ENCODE measurements at regions not wholly inside any gene's neighbourhood (a gene's known extent, or its start where the extent isn't known, plus 50 kb on each side); places are given as distances from the start of the nearest gene placed in this dataset.

- no peak overlapping the region for H3K9ac ChIP-seq
- H3K36me3 ChIP-seq (ENCODE audit: low read depth): no peaks in the 10 kb centered on the region
- H3K4me2 ChIP-seq (ENCODE audit: unreplicated experiment): no peak overlapping the region
- in situ Hi-C loops (cut with MboI): no loop called here
- no peak for TF ChIP-seq EZH2phosphoT487 (IDR thresholded peaks at IDR 0.05; ENCODE audit: insufficient read depth, low read depth)
- TF ChIP-seq EZH2 (IDR thresholded peaks at IDR 0.05; ENCODE audit: insufficient read depth, poor library complexity, severe bottlenecking): no peak
- H3K9me2 ChIP-seq (ENCODE audit: insufficient read depth): no peaks in the 10 kb centered on the region
- H2AFZ ChIP-seq: no peak overlapping the region
- no peaks in the 10 kb centered on the region for H4K20me1 ChIP-seq (ENCODE audit: insufficient read depth)
- no peaks in the 10 kb centered on the region for H3K79me2 ChIP-seq (ENCODE audit: insufficient read depth)
- no peak overlapping the region for H3K4me3 ChIP-seq
- no peak for DNase-seq
- H3K4me1 ChIP-seq (ENCODE audit: insufficient read depth): no peaks in the 10 kb centered on the region
- 15 to 18% methylated on average over 2 of the region's 2 CpGs for WGBS, 2 experiments (ENCODE audit: low coverage in 1 of 2, low lambda C conversion rate in 2 of 2, missing lambda C conversion rate in 2 of 2)
- H3K27ac ChIP-seq: no peak overlapping the region
- no peaks in the 10 kb centered on the region for H3K9me3 ChIP-seq (ENCODE audit: low read depth)
- no peaks in the 10 kb centered on the region for H3F3A ChIP-seq (ENCODE audit: insufficient read depth)
- no peaks in the 10 kb centered on the region for H3K27me3 ChIP-seq (replicated peaks; ENCODE audit: insufficient read depth)
Measured at GRCh38 chr3:65234499-65234898, 546.7 kb upstream of the ADAMTS9 start.

- no peaks in the 10 kb centered on the region for H3K9me2 ChIP-seq (ENCODE audit: insufficient read depth)
- no peaks in the 10 kb centered on the region for H3K36me3 ChIP-seq (ENCODE audit: low read depth)
- no peak for DNase-seq
- TF ChIP-seq EZH2 (IDR thresholded peaks at IDR 0.05; ENCODE audit: insufficient read depth, poor library complexity, severe bottlenecking) (no peak), EZH2phosphoT487 (IDR thresholded peaks at IDR 0.05; ENCODE audit: insufficient read depth, low read depth) (no peak)
- 53 to 63% methylated on average over 5 of the region's 5 CpGs for WGBS, 2 experiments (ENCODE audit: low coverage in 1 of 2, low lambda C conversion rate in 2 of 2, missing lambda C conversion rate in 2 of 2)
- H3K4me1 ChIP-seq (ENCODE audit: insufficient read depth): no peaks in the 10 kb centered on the region
- no peak overlapping the region for H3K4me3 ChIP-seq
- no peak overlapping the region for H3K27ac ChIP-seq
- no peaks in the 10 kb centered on the region for H3K79me2 ChIP-seq (ENCODE audit: insufficient read depth)
- no peaks in the 10 kb centered on the region for H3K9me3 ChIP-seq (ENCODE audit: low read depth)
- H2AFZ ChIP-seq: no peak overlapping the region
- no peaks in the 10 kb centered on the region for H3K27me3 ChIP-seq (replicated peaks; ENCODE audit: insufficient read depth)
- in situ Hi-C loops (cut with MboI): no loop called here
- H3K9ac ChIP-seq: no peak overlapping the region
- H4K20me1 ChIP-seq (ENCODE audit: insufficient read depth): no peaks in the 10 kb centered on the region
- no peaks in the 10 kb centered on the region for H3F3A ChIP-seq (ENCODE audit: insufficient read depth)
- no peak overlapping the region for H3K4me2 ChIP-seq (ENCODE audit: unreplicated experiment)
Measured at GRCh38 chr3:65233561-65233960, 545.8 kb upstream of the ADAMTS9 start.

GRCh38 chr3:65231544-65231943 lies 543.7 kb upstream of the ADAMTS9 start:
- Histone ChIP-seq H3K4me2 (ENCODE audit: unreplicated experiment) (no peak overlapping the region), H3F3A (ENCODE audit: insufficient read depth) (no peaks in the 10 kb centered on the region), H3K27ac (no peak overlapping the region), H3K9me2 (ENCODE audit: insufficient read depth) (no peaks in the 10 kb centered on the region), H4K20me1 (ENCODE audit: insufficient read depth) (no peaks in the 10 kb centered on the region), H3K36me3 (ENCODE audit: low read depth) (no peaks in the 10 kb centered on the region), H3K9ac (no peak overlapping the region), H3K9me3 (ENCODE audit: low read depth) (no peaks in the 10 kb centered on the region), H3K79me2 (ENCODE audit: insufficient read depth) (no peaks in the 10 kb centered on the region), H3K27me3 (replicated peaks; ENCODE audit: insufficient read depth) (no peaks in the 10 kb centered on the region; the same call in 1 of the 2 replicates), H3K4me3 (no peak overlapping the region), H3K4me1 (ENCODE audit: insufficient read depth) (no peaks in the 10 kb centered on the region), H2AFZ (no peak overlapping the region)
- DNase-seq: no peak
- WGBS, 2 experiments (ENCODE audit: low coverage in 1 of 2, low lambda C conversion rate in 2 of 2, missing lambda C conversion rate in 2 of 2): 72% methylated on average over 4 of the region's 4 CpGs
- no peak for TF ChIP-seq EZH2phosphoT487 (IDR thresholded peaks at IDR 0.05; ENCODE audit: insufficient read depth, low read depth)
- in situ Hi-C loops (cut with MboI): no loop called here

- no peak for DNase-seq
- H3K9ac ChIP-seq: no peak overlapping the region
- no peak overlapping the region for H3K4me3 ChIP-seq
- H3K9me3 ChIP-seq (ENCODE audit: low read depth): no peaks in the 10 kb centered on the region
- in situ Hi-C loops (cut with MboI): no loop called here
- no peaks in the 10 kb centered on the region for H3K79me2 ChIP-seq (ENCODE audit: insufficient read depth)
- H3K4me2 ChIP-seq (ENCODE audit: unreplicated experiment): no peak overlapping the region
- no peaks in the 10 kb centered on the region; the same call in 1 of the 2 replicates for H3K27me3 ChIP-seq (replicated peaks; ENCODE audit: insufficient read depth)
- 64 to 66% methylated on average over 14 of the region's 14 CpGs for WGBS, 2 experiments (ENCODE audit: low coverage in 1 of 2, low lambda C conversion rate in 2 of 2, missing lambda C conversion rate in 2 of 2)
- H3K9me2 ChIP-seq (ENCODE audit: insufficient read depth): no peaks in the 10 kb centered on the region
- no peaks in the 10 kb centered on the region for H4K20me1 ChIP-seq (ENCODE audit: insufficient read depth)
- H2AFZ ChIP-seq: no peak overlapping the region
- H3K27ac ChIP-seq: no peak overlapping the region
- H3K36me3 ChIP-seq (ENCODE audit: low read depth): no peaks in the 10 kb centered on the region
- H3F3A ChIP-seq (ENCODE audit: insufficient read depth): no peaks in the 10 kb centered on the region
- H3K4me1 ChIP-seq (ENCODE audit: insufficient read depth): no peaks in the 10 kb centered on the region
- no peak for TF ChIP-seq EZH2phosphoT487 (IDR thresholded peaks at IDR 0.05; ENCODE audit: insufficient read depth, low read depth)
- no peak for TF ChIP-seq EZH2 (IDR thresholded peaks at IDR 0.05; ENCODE audit: insufficient read depth, poor library complexity, severe bottlenecking)
Measured at GRCh38 chr3:65230261-65231139, 542.7 kb upstream of the ADAMTS9 start.
